PC-3 (cell line): ENCODE measurements at regions not wholly inside any gene's neighbourhood (a gene's known extent, or its start where the extent isn't known, plus 50 kb on each side); places are given as distances from the start of the nearest gene placed in this dataset.

Experiments used
- ATAC-seq: fragments of 200-7000 bp; cut with Tn5 transposase; 2 replicates; pipeline ENCODE4 v1.9.1; 2020; ENCODE audit warnings: mild to moderate bottlenecking, moderate library complexity
- BruUV-seq: library from RNA; stranded (reverse); fragments of 400-500 nt; replicated peaks from 2 replicates; lab custom pipeline; 2021; lab: Mats Ljungman, UMichigan
- CTCF ChIA-PET: fragments of 300-600 bp; sonication (Branson Sonifier 250); formaldehyde crosslinking; loops from one replicate; lab custom pipeline; 2022; ENCODE audit warnings: antibody characterized with exemption; lab: Charles Lee
- POLR2A ChIA-PET: fragments of 300-600 bp; sonication (Branson Sonifier 250); formaldehyde crosslinking; loops from one replicate; lab custom pipeline; 2022; ENCODE audit warnings: antibody characterized with exemption; ENCODE audit not compliant: unreplicated experiment; lab: Charles Lee
- DNase-seq: peaks from one replicate; pipeline ENCODE4 v3.0.0-alpha.2; 2015
- H2AFZ ChIP-seq: fragments of 300-600 bp; sonication (generic); 2 replicates; pipeline ENCODE4 v1.6.0; 2016; ENCODE audit warnings: antibody characterized with exemption, low read length
- H3F3A ChIP-seq: fragments of 300-600 bp; sonication (generic); one replicate; pipeline ENCODE4 v1.6.0; 2017; ENCODE audit warnings: antibody characterized with exemption, low read length, control low read depth, mild to moderate bottlenecking; ENCODE audit not compliant: unreplicated experiment
- H3K27ac ChIP-seq: fragments of 300-600 bp; sonication (generic); 2 replicates; pipeline ENCODE4 v1.5.1; 2016; ENCODE audit warnings: mild to moderate bottlenecking, low read length
- H3K27me3 ChIP-seq: fragments of 300-600 bp; sonication (generic); 2 replicates; pipeline ENCODE4 v1.6.1; 2016; ENCODE audit warnings: low read length, mixed read lengths
- H3K36me3 ChIP-seq: fragments of 300-600 bp; sonication (generic); 2 replicates; pipeline ENCODE4 v1.6.1; 2016; ENCODE audit warnings: low read depth, mixed run types, low read length, mixed read lengths
- H3K4me1 ChIP-seq: fragments of 300-600 bp; sonication (generic); 2 replicates; pipeline ENCODE4 v1.5.1; 2016; ENCODE audit warnings: low read length; ENCODE audit not compliant: insufficient read depth
- H3K4me2 ChIP-seq: fragments of 300-600 bp; sonication (generic); 2 replicates; pipeline ENCODE4 v1.6.0; 2016; ENCODE audit warnings: low read length
- H3K4me3 ChIP-seq: fragments of 300-600 bp; sonication (generic); 2 replicates; pipeline ENCODE4 v1.5.1; 2016; ENCODE audit warnings: mild to moderate bottlenecking, low read length, mixed read lengths
- H3K79me2 ChIP-seq: fragments of 300-600 bp; sonication (generic); 2 replicates; pipeline ENCODE4 v1.6.1; 2017; ENCODE audit warnings: low read length, mixed read lengths
- H3K9ac ChIP-seq: fragments of 300-600 bp; sonication (generic); 2 replicates; pipeline ENCODE4 v1.6.0; 2016; ENCODE audit warnings: mild to moderate bottlenecking, low read length
- H3K9me2 ChIP-seq: fragments of 300-600 bp; sonication (generic); replicated peaks from 2 replicates; pipeline ENCODE4 v1.6.1; 2016; ENCODE audit warnings: mixed run types, low read length, mixed read lengths
- H3K9me3 ChIP-seq: fragments of 300-600 bp; sonication (generic); 2 replicates; pipeline ENCODE4 v1.6.1; 2016; ENCODE audit warnings: low read length, mixed read lengths
- H4K20me1 ChIP-seq: fragments of 300-600 bp; sonication (generic); 2 replicates; pipeline ENCODE4 v1.6.1; 2016; ENCODE audit warnings: low read length, mixed read lengths
- EZH2 ChIP-seq: fragments of 300-600 bp; sonication (generic); IDR thresholded peaks from one replicate; pipeline ENCODE4 v1.6.1; 2017; ENCODE audit warnings: antibody characterized with exemption, mild to moderate bottlenecking, low read length; ENCODE audit not compliant: unreplicated experiment
- EZH2phosphoT487 ChIP-seq: fragments of 300-600 bp; sonication (generic); IDR thresholded peaks from 2 replicates; pipeline ENCODE4 v1.6.1; 2018; ENCODE audit warnings: mild to moderate bottlenecking, antibody characterized with exemption, low read length, borderline replicate concordance
- intact Hi-C: fragments of 100-400 bp; cut with micrococcal nuclease; formaldehyde crosslinking; loops from 2 replicates; pipeline ENCODE4 v1.9.0; 2023
- TF ChIP-seq, protein P1 (sequence below): fragments of 300-600 bp; sonication (generic); conservative IDR thresholded peaks from 2 replicates; pipeline ENCODE4 v1.5.1; 2017; ENCODE audit warnings: antibody characterized with exemption, low read depth, mild to moderate bottlenecking, low read length

DNA sequence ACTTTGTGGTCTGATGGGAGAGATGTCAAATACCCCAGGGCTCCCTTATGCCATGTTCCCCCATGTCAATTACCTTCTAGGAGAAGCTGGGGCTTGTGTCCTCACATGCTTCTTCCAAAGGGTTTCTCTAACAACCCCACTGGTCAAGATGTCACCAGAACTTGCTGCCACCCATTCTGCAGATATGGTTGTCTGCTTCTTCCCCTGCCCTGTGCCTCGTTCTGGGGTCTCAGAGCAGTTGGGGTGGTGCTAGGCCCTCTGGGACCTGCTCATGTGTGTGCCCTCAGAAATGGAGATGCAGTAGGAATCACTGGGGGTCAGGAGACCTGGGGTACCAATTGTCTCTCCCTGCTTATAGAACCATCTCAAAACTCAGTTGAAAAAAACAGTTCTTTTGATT, 268.6 kb downstream of the MYCN start:
- ChIA-PET CTCF (no interaction called here), POLR2A (no interaction called here)
- H3K36me3 ChIP-seq, result no peaks in the 10 kb centered on the region
- ATAC-seq, result no peak
- H3F3A ChIP-seq, result no peaks in the 10 kb centered on the region
- DNase-seq, result no peak
- TF ChIP-seq, protein P1, sequence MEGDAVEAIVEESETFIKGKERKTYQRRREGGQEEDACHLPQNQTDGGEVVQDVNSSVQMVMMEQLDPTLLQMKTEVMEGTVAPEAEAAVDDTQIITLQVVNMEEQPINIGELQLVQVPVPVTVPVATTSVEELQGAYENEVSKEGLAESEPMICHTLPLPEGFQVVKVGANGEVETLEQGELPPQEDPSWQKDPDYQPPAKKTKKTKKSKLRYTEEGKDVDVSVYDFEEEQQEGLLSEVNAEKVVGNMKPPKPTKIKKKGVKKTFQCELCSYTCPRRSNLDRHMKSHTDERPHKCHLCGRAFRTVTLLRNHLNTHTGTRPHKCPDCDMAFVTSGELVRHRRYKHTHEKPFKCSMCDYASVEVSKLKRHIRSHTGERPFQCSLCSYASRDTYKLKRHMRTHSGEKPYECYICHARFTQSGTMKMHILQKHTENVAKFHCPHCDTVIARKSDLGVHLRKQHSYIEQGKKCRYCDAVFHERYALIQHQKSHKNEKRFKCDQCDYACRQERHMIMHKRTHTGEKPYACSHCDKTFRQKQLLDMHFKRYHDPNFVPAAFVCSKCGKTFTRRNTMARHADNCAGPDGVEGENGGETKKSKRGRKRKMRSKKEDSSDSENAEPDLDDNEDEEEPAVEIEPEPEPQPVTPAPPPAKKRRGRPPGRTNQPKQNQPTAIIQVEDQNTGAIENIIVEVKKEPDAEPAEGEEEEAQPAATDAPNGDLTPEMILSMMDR, result no peak
- TF ChIP-seq EZH2, result no peak
- TF ChIP-seq EZH2phosphoT487, result no peak
- H3K79me2 ChIP-seq, result no peaks in the 10 kb centered on the region
- no peaks in the 10 kb centered on the region for H4K20me1 ChIP-seq
- intact Hi-C loops, result no loop called here
- H3K27ac ChIP-seq, result no peak overlapping the region
- no peaks in the 10 kb centered on the region for H3K4me1 ChIP-seq
- H3K4me3 ChIP-seq, result no peak overlapping the region
- H3K9ac ChIP-seq, result no peak overlapping the region
- H2AFZ ChIP-seq, result no peak overlapping the region
- BruUV-seq, result no TSS peak
- H3K9me2 ChIP-seq, result no peaks in the 10 kb centered on the region
- no peak overlapping the region for H3K4me2 ChIP-seq
- no peaks in the 10 kb centered on the region for H3K27me3 ChIP-seq
- H3K9me3 ChIP-seq, result 0 out of 2 replicates have a peak, but pooled peaks cover 9% of the 10 kb centered on the region

DNA sequence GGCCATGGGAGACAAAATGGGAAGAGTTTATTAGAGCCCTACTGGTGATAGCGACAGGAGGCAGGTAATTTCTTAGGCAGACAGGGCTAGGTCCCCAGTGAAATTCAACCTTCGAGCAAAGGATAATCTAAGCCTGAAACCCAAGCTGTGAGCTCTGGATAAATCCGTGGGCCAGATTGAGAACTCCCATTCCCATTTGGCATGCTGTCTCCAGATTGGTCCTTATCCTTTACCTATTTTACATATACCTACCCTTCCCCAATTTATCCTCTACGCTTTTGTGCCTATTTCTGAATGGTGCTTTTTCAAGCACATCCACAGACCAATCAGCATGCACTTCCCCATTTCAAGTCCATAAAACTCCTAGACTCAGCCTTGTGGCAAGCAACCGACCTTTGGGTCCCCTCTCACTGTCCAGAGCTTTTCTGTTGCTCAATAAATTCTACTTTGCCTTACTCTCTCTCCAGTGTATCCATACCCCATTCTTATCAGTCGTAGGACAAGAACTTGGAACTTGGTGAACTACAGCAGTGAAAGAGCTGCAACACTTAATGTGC, 268.0 kb downstream of the MYCN start:
- no peak overlapping the region for H3K4me2 ChIP-seq
- no peak for ATAC-seq
- H3K27me3 ChIP-seq, result no peaks in the 10 kb centered on the region
- H3K9me2 ChIP-seq, result no peaks in the 10 kb centered on the region
- H3K9me3 ChIP-seq, result 0 out of 2 replicates have a peak, but pooled peaks cover 9% of the 10 kb centered on the region
- no peak overlapping the region for H3K4me3 ChIP-seq
- H2AFZ ChIP-seq, result no peak overlapping the region
- no peak overlapping the region for H3K9ac ChIP-seq
- TF ChIP-seq EZH2, result no peak
- TF ChIP-seq EZH2phosphoT487, result no peak
- TF ChIP-seq, protein P1, result no peak
- H3F3A ChIP-seq, result no peaks in the 10 kb centered on the region
- no peaks in the 10 kb centered on the region for H3K79me2 ChIP-seq
- DNase-seq, result no peak
- H3K4me1 ChIP-seq, result no peaks in the 10 kb centered on the region
- H3K27ac ChIP-seq, result no peak overlapping the region
- ChIA-PET POLR2A (no interaction called here), CTCF (no interaction called here)
- BruUV-seq, result no TSS peak
- intact Hi-C loops, result no loop called here
- no peaks in the 10 kb centered on the region for H3K36me3 ChIP-seq
- H4K20me1 ChIP-seq, result no peaks in the 10 kb centered on the region

DNA sequence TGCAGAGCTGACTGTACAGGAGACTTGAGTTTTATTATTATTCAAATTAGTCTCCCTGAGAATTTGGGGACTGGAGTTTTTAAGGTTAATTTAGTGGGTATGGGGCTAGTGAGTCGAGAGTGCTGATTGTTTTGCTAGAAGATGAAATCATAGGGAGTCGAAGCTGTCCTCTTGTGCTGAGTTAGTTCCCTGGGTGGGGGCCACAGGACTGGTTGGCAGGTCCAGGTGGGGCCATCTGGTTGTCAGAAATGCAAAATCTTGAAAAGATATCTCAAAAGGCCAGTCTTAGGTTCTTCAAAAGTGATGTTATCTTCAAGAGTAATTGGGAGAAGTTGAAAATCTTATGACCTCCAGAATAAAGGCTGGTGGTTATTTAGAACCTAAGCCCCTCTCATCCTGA, 267.3 kb downstream of the MYCN start:
- Histone ChIP-seq H3K9me3 (0 out of 2 replicates have a peak, but pooled peaks cover 9% of the 10 kb centered on the region), H3K4me1 (no peaks in the 10 kb centered on the region), H2AFZ (no peak overlapping the region), H3F3A (no peaks in the 10 kb centered on the region), H3K4me3 (no peak overlapping the region), H3K9me2 (no peaks in the 10 kb centered on the region), H3K27me3 (no peaks in the 10 kb centered on the region), H4K20me1 (no peaks in the 10 kb centered on the region), H3K36me3 (no peaks in the 10 kb centered on the region), H3K27ac (no peak overlapping the region), H3K4me2 (no peak overlapping the region), H3K9ac (no peak overlapping the region), H3K79me2 (no peaks in the 10 kb centered on the region)
- no peak for TF ChIP-seq EZH2
- no peak for TF ChIP-seq EZH2phosphoT487
- TF ChIP-seq, protein P1, result no peak
- intact Hi-C loops, result no loop called here
- ChIA-PET CTCF (no interaction called here), POLR2A (no interaction called here)
- no peak for DNase-seq
- no peak for ATAC-seq
- BruUV-seq, result no TSS peak
